ENCODE measurements at regions not wholly inside any gene's neighbourhood (a gene's known extent, or its start where the extent isn't known, plus 50 kb on each side); places are given as distances from the start of the nearest gene placed in this dataset.

GRCh38 chr14:86510491-86510890 is 980.5 kb downstream of the FLRT2 start (continued):
- TF ChIP-seq HMGXB3 (CRISPR knock-in tag; IDR thresholded peaks at IDR 0.05; ENCODE audit: borderline replicate concordance) (no peak), ZNF451 (CRISPR knock-in tag; IDR thresholded peaks at IDR 0.05) (no peak), TRIM24 (CRISPR knock-in tag; IDR thresholded peaks at IDR 0.05) (no peak), MEIS1 (CRISPR knock-in tag; IDR thresholded peaks at IDR 0.05; ENCODE audit: borderline replicate concordance) (no peak)

DNA sequence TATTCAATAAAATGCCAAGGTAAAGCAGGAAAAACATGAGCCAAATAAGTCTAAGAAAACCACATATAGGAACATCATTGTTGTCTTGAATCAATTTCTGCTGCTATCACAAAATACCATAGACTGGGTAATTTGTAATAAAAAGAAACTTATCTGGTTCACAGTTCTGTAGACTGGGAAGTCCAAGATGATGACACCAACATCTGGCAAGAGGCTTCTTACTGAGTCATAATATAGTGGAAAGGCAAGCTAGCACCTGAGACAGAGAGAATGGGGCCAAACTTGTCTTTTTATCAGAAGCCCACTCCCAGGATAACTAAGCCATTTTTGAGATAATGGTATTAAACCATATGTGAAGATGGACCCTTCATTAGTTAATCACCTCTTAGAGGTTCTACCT is 975.9 kb downstream of the FLRT2 start:
- ATAC-seq (no peak), FAIRE-seq (no peak), DNase-seq (ENCODE audit: low spot score) (no peak)
- H3K9me3 ChIP-seq (ENCODE audit: low read length), result no peaks in the 10 kb centered on the region
- H3K36me3 ChIP-seq (replicated peaks in 1 of 2; ENCODE audit: control insufficient read depth in 1 of 2, insufficient read depth in 2 of 2, low read length in 2 of 2), result no peaks in the 10 kb centered on the region
- no peaks in the 10 kb centered on the region for H3K79me2 ChIP-seq (ENCODE audit: insufficient read depth, low read length)
- TF ChIP-seq, protein P1, sequence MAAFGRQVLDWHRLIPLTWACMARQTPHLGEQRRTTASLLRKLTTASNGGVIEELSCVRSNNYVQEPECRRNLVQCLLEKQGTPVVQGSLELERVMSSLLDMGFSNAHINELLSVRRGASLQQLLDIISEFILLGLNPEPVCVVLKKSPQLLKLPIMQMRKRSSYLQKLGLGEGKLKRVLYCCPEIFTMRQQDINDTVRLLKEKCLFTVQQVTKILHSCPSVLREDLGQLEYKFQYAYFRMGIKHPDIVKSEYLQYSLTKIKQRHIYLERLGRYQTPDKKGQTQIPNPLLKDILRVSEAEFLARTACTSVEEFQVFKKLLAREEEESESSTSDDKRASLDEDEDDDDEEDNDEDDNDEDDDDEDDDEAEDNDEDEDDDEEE (CRISPR knock-in tag; IDR thresholded peaks at IDR 0.05), result no peak
- TF ChIP-seq TMF1 (CRISPR knock-in tag; IDR thresholded peaks at IDR 0.05; ENCODE audit: low read depth) (no peak), ZNF780A (CRISPR knock-in tag; IDR thresholded peaks at IDR 0.05) (no peak), TCF12 (IDR thresholded peaks at IDR 0.05) (no peak), TCF12 (CRISPR knock-in tag; IDR thresholded peaks at IDR 0.05) (no peak), ZNF629 (CRISPR knock-in tag; conservative IDR thresholded peaks at IDR 0.05) (no peak), ARID2 (CRISPR knock-in tag; IDR thresholded peaks at IDR 0.05; ENCODE audit: borderline replicate concordance) (no peak), ATF7 (IDR thresholded peaks at IDR 0.05) (no peak), ATF7 (CRISPR knock-in tag; IDR thresholded peaks at IDR 0.05) (no peak), GRHL1 (CRISPR knock-in tag; conservative IDR thresholded peaks at IDR 0.05) (no peak), SMAD3 (CRISPR knock-in tag; IDR thresholded peaks at IDR 0.05) (no peak), ZNF264 (CRISPR knock-in tag; IDR thresholded peaks at IDR 0.05) (no peak)
- no peak overlapping the region for H3K27ac ChIP-seq (ENCODE audit: extremely low read length, insufficient read depth, low read length)
- no peak overlapping the region for H3K4me2 ChIP-seq (ENCODE audit: low read depth, low read length)
- intact Hi-C loops (cut with micrococcal nuclease; ENCODE audit: unreplicated experiment), result no loop called here
- H3K27me3 ChIP-seq (ENCODE audit: control insufficient read depth in 1 of 2, insufficient read depth in 2 of 2, low read length in 2 of 2), result no peaks in the 10 kb centered on the region
- no peak overlapping the region for H3K4me3 ChIP-seq (replicated peaks in 1 of 3; ENCODE audit: insufficient read depth in 1 of 3, low read depth in 2 of 3, low read length in 3 of 3)
- H3K9ac ChIP-seq (ENCODE audit: insufficient read depth, low read depth, low read length), result no peak overlapping the region
- POLR2A ChIA-PET, result no interaction called here
- no peak overlapping the region for H2AFZ ChIP-seq (ENCODE audit: low read length)
- in situ Hi-C loops (cut with HindIII; ENCODE audit: extremely low pct_ligation_motif_present, low pct_unique_long_range_greater_than_20kb), result no loop called here
- BruUV-seq (replicated peaks), result no TSS peak
- CTCF ChIA-PET (ENCODE audit: low intra/inter-chr PET ratio, low total read pairs), result no interaction called here
- H3K4me1 ChIP-seq (ENCODE audit: insufficient read depth, low read length), result no peaks in the 10 kb centered on the region
- no peaks in the 10 kb centered on the region for H4K20me1 ChIP-seq (ENCODE audit: insufficient read depth, low read length)
